Ovary (tissue), 3 donors: ENCODE measurements at regions not wholly inside any gene's neighbourhood (a gene's known extent, or its start where the extent isn't known, plus 50 kb on each side); places are given as distances from the start of the nearest gene placed in this dataset.

Experiments used
- EP300 ChIP-seq: sonication (generic); formaldehyde crosslinking; IDR thresholded peaks from one replicate; pipeline ENCODE4 v1.6.1; 2017; ENCODE audit warnings: antibody characterized with exemption
- POLR2A ChIP-seq: fragments of 450-650 bp; IDR thresholded peaks from one replicate; pipeline ENCODE4 v1.6.1; 2017; ENCODE audit warnings: antibody characterized with exemption, mild to moderate bottlenecking, moderate library complexity
- TF ChIP-seq, protein P1 (sequence below), 3 donors: fragments of 450-650 bp in 2 of 3; fragments of 200-600 bp in 1 of 3; IDR thresholded peaks; one replicate each; pipeline versions ENCODE4 v1.5.1 to v1.8.0; 2016 to 2022; ENCODE audit warnings: antibody characterized with exemption in 3 of 3, mild to moderate bottlenecking in 1 of 3
- donor health status: DM: no; HTN: no; CAD: no.

DNA sequence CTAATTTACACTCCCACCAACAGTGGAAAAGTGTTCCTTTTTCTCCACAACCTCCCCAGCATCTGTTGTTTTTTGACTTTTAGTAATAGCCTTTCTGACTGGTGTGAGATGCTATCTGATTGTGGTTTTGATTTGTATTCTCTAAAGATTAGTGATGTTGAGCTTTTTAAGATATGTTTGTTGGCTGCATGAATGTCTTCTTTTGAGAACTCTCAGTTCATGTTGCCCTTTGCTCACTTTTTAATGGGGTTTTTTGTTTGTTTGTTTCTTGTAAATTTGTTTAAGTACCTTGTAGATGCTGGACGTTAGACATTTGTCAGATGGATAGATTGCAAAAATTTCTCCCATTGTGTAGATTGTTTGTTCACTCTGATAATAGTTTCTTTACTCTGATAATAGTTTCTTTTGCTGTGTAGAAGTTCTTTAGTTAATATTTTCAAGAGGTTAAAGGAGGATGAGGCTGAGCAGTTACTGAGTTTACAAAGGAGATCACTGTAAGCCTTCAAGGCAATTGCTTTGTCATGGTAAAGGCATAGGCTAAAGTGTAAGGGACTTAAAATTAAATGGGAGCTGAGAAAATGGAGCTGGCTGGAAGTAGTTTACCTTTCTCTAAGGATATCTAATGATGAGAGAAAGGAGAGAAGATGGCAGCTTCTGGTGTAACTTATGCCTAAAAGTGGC lies 323.4 kb downstream of the PCDH7 start:
- TF ChIP-seq POLR2A = no peak
- TF ChIP-seq, protein P1, sequence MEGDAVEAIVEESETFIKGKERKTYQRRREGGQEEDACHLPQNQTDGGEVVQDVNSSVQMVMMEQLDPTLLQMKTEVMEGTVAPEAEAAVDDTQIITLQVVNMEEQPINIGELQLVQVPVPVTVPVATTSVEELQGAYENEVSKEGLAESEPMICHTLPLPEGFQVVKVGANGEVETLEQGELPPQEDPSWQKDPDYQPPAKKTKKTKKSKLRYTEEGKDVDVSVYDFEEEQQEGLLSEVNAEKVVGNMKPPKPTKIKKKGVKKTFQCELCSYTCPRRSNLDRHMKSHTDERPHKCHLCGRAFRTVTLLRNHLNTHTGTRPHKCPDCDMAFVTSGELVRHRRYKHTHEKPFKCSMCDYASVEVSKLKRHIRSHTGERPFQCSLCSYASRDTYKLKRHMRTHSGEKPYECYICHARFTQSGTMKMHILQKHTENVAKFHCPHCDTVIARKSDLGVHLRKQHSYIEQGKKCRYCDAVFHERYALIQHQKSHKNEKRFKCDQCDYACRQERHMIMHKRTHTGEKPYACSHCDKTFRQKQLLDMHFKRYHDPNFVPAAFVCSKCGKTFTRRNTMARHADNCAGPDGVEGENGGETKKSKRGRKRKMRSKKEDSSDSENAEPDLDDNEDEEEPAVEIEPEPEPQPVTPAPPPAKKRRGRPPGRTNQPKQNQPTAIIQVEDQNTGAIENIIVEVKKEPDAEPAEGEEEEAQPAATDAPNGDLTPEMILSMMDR (IDR thresholded peaks at IDR 0.05) = no peak
- TF ChIP-seq EP300 = no peak
